Progenitor cell of endocrine pancreas (in vitro differentiated cells): ENCODE measurements at regions not wholly inside any gene's neighbourhood (a gene's known extent, or its start where the extent isn't known, plus 50 kb on each side); places are given as distances from the start of the nearest gene placed in this dataset.

Experiments
- DNase-seq: peaks from one replicate; pipeline ENCODE4 v3.0.0; 2021; ENCODE audit warnings: low spot score; ENCODE audit not compliant: unreplicated experiment
- H3K27ac Mint-ChIP-seq: 2 replicates; pipeline ENCODE4 v1.8.0; 2021; ENCODE audit warnings: mild to moderate bottlenecking, moderate library complexity, mixed read lengths
- H3K27me3 Mint-ChIP-seq: 2 replicates; pipeline ENCODE4 v1.8.0; 2021; ENCODE audit warnings: mixed read lengths
- H3K36me3 Mint-ChIP-seq: 2 replicates; pipeline ENCODE4 v1.8.0; 2022; ENCODE audit warnings: mixed read lengths; ENCODE audit not compliant: insufficient read depth
- H3K4me1 Mint-ChIP-seq: 2 replicates; pipeline ENCODE4 v1.8.0; 2021; ENCODE audit warnings: low read depth, mixed read lengths
- H3K4me3 Mint-ChIP-seq: 2 replicates; pipeline ENCODE4 v1.8.0; 2021; ENCODE audit warnings: low read depth, mild to moderate bottlenecking, moderate library complexity, mixed read lengths
- H3K9me3 Mint-ChIP-seq: 2 replicates; pipeline ENCODE4 v1.8.0; 2021; ENCODE audit warnings: low read depth, mixed read lengths
- TF ChIP-seq, protein P1 (sequence below): fragments of 200-600 bp; sonication (generic); IDR thresholded peaks from one replicate; pipeline ENCODE4 v1.5.0; 2021; ENCODE audit warnings: antibody characterized with exemption, mild to moderate bottlenecking; ENCODE audit not compliant: unreplicated experiment

GRCh38 chr10:23824822-23825221, 384.1 kb upstream of the KIAA1217 start:
- TF ChIP-seq, protein P1, sequence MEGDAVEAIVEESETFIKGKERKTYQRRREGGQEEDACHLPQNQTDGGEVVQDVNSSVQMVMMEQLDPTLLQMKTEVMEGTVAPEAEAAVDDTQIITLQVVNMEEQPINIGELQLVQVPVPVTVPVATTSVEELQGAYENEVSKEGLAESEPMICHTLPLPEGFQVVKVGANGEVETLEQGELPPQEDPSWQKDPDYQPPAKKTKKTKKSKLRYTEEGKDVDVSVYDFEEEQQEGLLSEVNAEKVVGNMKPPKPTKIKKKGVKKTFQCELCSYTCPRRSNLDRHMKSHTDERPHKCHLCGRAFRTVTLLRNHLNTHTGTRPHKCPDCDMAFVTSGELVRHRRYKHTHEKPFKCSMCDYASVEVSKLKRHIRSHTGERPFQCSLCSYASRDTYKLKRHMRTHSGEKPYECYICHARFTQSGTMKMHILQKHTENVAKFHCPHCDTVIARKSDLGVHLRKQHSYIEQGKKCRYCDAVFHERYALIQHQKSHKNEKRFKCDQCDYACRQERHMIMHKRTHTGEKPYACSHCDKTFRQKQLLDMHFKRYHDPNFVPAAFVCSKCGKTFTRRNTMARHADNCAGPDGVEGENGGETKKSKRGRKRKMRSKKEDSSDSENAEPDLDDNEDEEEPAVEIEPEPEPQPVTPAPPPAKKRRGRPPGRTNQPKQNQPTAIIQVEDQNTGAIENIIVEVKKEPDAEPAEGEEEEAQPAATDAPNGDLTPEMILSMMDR = no peak
- Mint-ChIP-seq H3K4me3 (no peak overlapping the region), H3K9me3 (no peaks in the 10 kb centered on the region), H3K4me1 (peaks cover 16% of the 10 kb centered on the region), H3K36me3 (no peaks in the 10 kb centered on the region), H3K27ac (no peak overlapping the region), H3K27me3 (peaks cover 12% of the 10 kb centered on the region)
- no peak for DNase-seq

DNA sequence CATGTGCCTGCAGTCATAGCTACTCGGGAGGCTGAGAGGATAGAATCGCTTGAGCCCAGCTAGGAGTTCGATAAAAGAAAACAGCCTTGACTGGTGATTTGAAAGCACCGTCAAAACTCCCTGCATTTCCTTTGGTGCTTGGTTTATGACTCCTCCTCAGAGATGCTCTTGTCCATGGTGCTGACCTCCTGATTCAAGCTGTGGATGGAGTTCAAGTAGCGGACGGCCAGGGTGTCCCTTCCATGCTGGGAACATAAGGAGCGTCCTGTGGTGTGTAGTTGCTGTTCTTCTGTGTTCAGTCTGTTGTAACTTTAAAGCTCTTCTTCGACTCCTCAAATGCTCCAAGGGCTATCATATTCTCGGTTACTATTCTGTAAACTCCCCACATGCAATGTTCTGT, 382.5 kb upstream of the KIAA1217 start:
- peaks cover 29% of the 10 kb centered on the region for H3K4me1 Mint-ChIP-seq
- H3K27ac Mint-ChIP-seq = no peak overlapping the region
- H3K4me3 Mint-ChIP-seq = no peak overlapping the region
- TF ChIP-seq, protein P1 = no peak
- H3K36me3 Mint-ChIP-seq = no peaks in the 10 kb centered on the region
- H3K9me3 Mint-ChIP-seq = no peaks in the 10 kb centered on the region
- DNase-seq = peak; percentile 55
- peaks cover 12% of the 10 kb centered on the region for H3K27me3 Mint-ChIP-seq

DNA sequence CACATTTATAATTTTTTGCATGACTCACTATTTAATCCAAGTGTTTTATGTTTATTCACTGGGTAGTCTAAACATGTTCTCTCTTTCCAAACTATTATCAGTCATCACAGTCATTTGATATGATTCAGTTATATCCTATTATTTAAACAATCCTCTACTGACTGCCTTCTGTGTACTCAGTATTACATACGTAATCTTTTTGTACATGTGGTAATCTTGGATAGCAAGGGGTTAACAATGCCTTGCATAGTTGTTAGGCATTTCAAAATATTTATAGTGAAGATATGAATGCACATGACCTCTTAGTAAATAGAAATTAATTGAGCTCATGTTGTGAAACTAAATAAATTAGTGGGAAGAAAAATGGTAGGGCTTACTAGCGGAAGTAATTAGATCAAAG, 379.4 kb upstream of the KIAA1217 start:
- no peak overlapping the region for H3K4me3 Mint-ChIP-seq
- H3K27ac Mint-ChIP-seq = no peak overlapping the region
- peaks cover 48% of the 10 kb centered on the region for H3K4me1 Mint-ChIP-seq
- TF ChIP-seq, protein P1 = no peak
- H3K9me3 Mint-ChIP-seq = peaks cover 7% of the 10 kb centered on the region
- H3K27me3 Mint-ChIP-seq = peaks cover 12% of the 10 kb centered on the region
- no peaks in the 10 kb centered on the region for H3K36me3 Mint-ChIP-seq
- no peak for DNase-seq

GRCh38 chr10:23834091-23834490, 374.8 kb upstream of the KIAA1217 start:
- Mint-ChIP-seq H3K4me3 (no peak overlapping the region), H3K36me3 (no peaks in the 10 kb centered on the region), H3K27me3 (peaks cover 1% of the 10 kb centered on the region), H3K27ac (peak overlapping the region; percentile 91), H3K4me1 (peaks cover 51% of the 10 kb centered on the region), H3K9me3 (peaks cover 7% of the 10 kb centered on the region)
- DNase-seq = no peak
- TF ChIP-seq, protein P1 = no peak

GRCh38 chr10:23850631-23851030, 358.3 kb upstream of the KIAA1217 start:
- no peaks in the 10 kb centered on the region for H3K27me3 Mint-ChIP-seq
- H3K27ac Mint-ChIP-seq = no peak overlapping the region

More at GRCh38 chr10:23850631-23851030, 358.3 kb upstream of the KIAA1217 start:
- DNase-seq = no peak
- Mint-ChIP-seq H3K4me1 (no peaks in the 10 kb centered on the region), H3K9me3 (peaks cover 32% of the 10 kb centered on the region), H3K36me3 (peaks cover 4% of the 10 kb centered on the region), H3K4me3 (no peak overlapping the region)
- TF ChIP-seq, protein P1 = no peak
